Effector memory CD8-positive, alpha-beta T cell (primary cell): ENCODE measurements at regions not wholly inside any gene's neighbourhood (a gene's known extent, or its start where the extent isn't known, plus 50 kb on each side); places are given as distances from the start of the nearest gene placed in this dataset.

Experiments used
- ATAC-seq: fragments of 150-1000 bp; cut with Tn5 transposase; replicated peaks from 2 replicates; pipeline ENCODE4 v1.10.0; 2021; ENCODE audit warnings: mild to moderate bottlenecking, moderate library complexity
- DNase-seq, 3 experiments: peaks; one replicate each; pipeline ENCODE4 v3.0.0; 2021
- H3K27ac Mint-ChIP-seq, 2 donors: one replicate each; pipeline ENCODE4 v1.8.0; 2022; ENCODE audit warnings: mild to moderate bottlenecking in 2 of 2, mixed read lengths in 2 of 2, moderate library complexity in 2 of 2
- H3K27me3 Mint-ChIP-seq, 2 donors: one replicate each; pipeline ENCODE4 v1.8.0; 2022; ENCODE audit warnings: mixed read lengths in 2 of 2
- H3K36me3 Mint-ChIP-seq: one replicate; pipeline ENCODE4 v1.8.0; 2022; ENCODE audit warnings: mild to moderate bottlenecking, moderate library complexity, mixed read lengths; ENCODE audit not compliant: insufficient read depth
- H3K4me1 Mint-ChIP-seq, 2 donors: one replicate each; pipeline ENCODE4 v1.8.0; 2022; ENCODE audit warnings: low read depth in 2 of 2, mixed read lengths in 2 of 2
- H3K4me3 Mint-ChIP-seq, 2 donors: one replicate each; pipeline ENCODE4 v1.8.0; 2022; ENCODE audit warnings: mild to moderate bottlenecking in 2 of 2, mixed read lengths in 2 of 2, moderate library complexity in 2 of 2
- H3K9me3 Mint-ChIP-seq, 2 donors: one replicate each; pipeline ENCODE4 v1.8.0; 2022; ENCODE audit warnings: mixed read lengths in 2 of 2

DNA sequence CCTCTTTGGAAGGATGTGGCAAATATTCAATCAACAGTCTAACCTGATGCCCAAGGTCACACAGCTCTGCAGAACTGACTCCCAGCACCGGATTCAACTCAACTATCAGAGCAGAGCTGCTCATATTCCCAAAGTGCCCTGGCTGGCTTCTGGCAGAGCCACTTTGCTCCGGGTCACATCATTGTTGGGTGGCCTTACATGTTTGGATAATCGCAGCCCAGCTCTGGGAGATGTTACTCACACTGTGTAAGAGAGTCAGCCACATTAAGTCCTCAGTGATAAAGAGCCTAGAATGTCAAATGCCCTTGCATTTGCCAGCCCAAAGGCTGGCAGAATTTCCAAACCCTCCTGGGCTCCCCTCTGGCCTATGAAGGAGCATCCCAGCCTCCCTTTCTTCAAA lies 79.8 kb upstream of the PDE1C start:
- H3K4me3 Mint-ChIP-seq: no peak overlapping the region
- no peak overlapping the region for H3K27ac Mint-ChIP-seq
- H3K27me3 Mint-ChIP-seq: no peaks in the 10 kb centered on the region
- H3K4me1 Mint-ChIP-seq: no peaks in the 10 kb centered on the region
- H3K9me3 Mint-ChIP-seq: peaks cover under 1 to 13% of the 10 kb centered on the region in 2 donors
- no peak for DNase-seq
- ATAC-seq: no peak
- H3K36me3 Mint-ChIP-seq: no peaks in the 10 kb centered on the region

DNA sequence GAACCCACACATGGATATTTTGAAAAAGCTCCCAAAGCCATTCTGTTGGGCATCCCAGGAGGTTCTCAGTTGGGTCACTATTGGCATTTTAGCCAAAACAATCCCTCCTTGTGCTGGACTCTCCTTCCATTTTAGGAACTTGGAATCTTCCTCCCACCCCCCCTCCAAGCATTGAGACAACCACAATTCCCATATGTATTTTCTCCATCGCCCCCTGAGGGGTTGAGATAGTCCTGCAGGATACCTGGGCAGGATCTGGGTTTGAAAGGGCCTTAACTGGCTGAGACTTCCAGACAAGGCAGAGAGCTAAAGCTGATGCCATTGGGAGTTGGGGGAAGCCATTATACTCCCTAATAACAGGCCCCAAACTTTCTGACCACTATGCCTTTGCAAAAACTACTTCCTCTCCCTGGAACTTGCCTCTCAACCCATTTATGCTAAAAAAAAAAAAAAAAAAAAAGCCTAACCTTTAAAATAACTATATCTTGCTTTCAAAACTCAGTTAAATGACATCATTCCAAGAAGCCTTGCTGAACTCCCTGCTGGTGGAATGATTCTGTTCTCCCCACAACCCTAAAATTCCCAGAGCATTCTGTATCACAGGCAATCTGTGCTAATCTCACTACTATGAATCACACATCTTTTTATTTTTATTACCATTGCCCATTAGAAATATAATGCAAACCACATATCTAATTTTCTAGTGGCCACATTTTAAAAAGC lies 77.5 kb upstream of the PDE1C start:
- H3K4me1 Mint-ChIP-seq: no peaks in the 10 kb centered on the region
- H3K36me3 Mint-ChIP-seq: no peaks in the 10 kb centered on the region
- DNase-seq: no peak
- H3K4me3 Mint-ChIP-seq: no peak overlapping the region
- H3K27ac Mint-ChIP-seq: no peak overlapping the region
- no peaks in the 10 kb centered on the region for H3K27me3 Mint-ChIP-seq
- no peak for ATAC-seq
- H3K9me3 Mint-ChIP-seq: peaks cover 0 to 1% of the 10 kb centered on the region in 2 donors

DNA sequence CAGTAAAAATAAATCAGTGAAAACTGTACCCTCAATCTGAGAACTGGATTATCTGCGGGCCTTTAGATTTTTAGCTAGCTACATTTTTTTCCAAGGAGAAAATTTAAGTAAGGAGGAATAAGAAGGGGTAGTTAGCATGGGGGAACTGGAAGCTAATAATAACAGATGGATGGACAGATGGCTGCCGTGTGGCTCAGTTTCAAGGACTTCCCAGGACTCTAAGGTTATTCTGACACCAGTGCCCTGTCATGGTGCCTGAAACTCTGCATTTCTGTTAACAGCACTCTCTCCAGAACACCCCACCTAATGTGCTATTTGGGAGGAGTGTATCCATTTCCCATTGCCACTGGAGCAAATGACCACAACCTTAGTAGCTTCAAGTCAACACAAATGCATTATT lies 75.7 kb upstream of the PDE1C start:
- H3K9me3 Mint-ChIP-seq: peaks cover 0 to 1% of the 10 kb centered on the region in 2 donors
- no peaks in the 10 kb centered on the region for H3K27me3 Mint-ChIP-seq
- no peak overlapping the region for H3K4me3 Mint-ChIP-seq
- ATAC-seq (no peak), DNase-seq (no peak)
- no peak overlapping the region for H3K27ac Mint-ChIP-seq
- H3K36me3 Mint-ChIP-seq: no peaks in the 10 kb centered on the region
- H3K4me1 Mint-ChIP-seq: no peaks in the 10 kb centered on the region

- ATAC-seq (no peak), DNase-seq (no peak)
- no peak overlapping the region for H3K4me3 Mint-ChIP-seq
- H3K27me3 Mint-ChIP-seq: no peaks in the 10 kb centered on the region
- no peaks in the 10 kb centered on the region for H3K4me1 Mint-ChIP-seq
- peaks cover 0 to 1% of the 10 kb centered on the region in 2 donors for H3K9me3 Mint-ChIP-seq
- no peaks in the 10 kb centered on the region for H3K36me3 Mint-ChIP-seq
- H3K27ac Mint-ChIP-seq: no peak overlapping the region
These were observed 74.5 kb upstream of the PDE1C start for GRCh38 chr7:32144676-32145075.

DNA sequence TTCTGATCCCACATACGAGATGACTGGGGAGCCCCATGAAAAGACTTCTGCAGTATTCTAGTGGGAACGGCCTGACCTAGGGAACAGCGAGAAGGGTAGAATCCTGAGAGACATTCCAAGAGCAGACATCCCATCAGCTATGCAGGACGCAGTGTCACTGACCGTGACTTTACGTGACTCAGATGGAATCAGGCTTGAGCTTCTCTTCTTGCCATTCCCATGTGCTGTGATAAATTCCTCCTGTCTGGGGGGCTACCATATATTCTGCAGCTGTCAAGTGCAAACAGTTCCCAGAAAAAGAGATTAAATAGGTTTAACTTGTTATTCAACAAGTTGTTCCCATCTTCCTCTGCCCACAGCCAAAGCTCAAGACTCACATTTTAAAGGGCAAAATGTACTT lies 73.1 kb upstream of the PDE1C start:
- peaks cover 0 to 1% of the 10 kb centered on the region in 2 donors for H3K9me3 Mint-ChIP-seq
- H3K27me3 Mint-ChIP-seq: no peaks in the 10 kb centered on the region
- H3K4me3 Mint-ChIP-seq: no peak overlapping the region
- H3K4me1 Mint-ChIP-seq: no peaks in the 10 kb centered on the region
- ATAC-seq (no peak), DNase-seq (no peak)
- no peaks in the 10 kb centered on the region for H3K36me3 Mint-ChIP-seq
- no peak overlapping the region for H3K27ac Mint-ChIP-seq

DNA sequence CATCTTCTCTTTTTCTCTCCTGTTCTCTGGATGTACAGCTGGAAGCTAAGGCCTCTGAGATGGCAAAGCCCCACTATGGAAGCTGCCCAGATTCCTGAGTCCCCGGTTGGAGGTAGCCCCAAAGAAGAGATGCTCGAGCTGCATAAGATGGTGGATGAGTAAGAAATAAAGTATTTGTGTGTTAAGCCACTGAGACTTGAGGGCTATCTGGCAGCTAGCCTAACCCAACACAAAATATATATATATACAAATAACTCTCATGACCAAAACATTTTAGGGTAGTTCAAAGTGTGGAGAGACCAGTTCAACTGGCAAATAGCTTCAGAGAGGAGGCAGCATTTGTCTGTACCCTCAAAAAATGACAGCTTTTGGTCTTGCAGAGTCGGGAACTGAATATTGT lies 72.4 kb upstream of the PDE1C start:
- Mint-ChIP-seq H3K4me1 (no peaks in the 10 kb centered on the region), H3K9me3 (peaks cover 0 to 1% of the 10 kb centered on the region in 2 donors), H3K27ac (no peak overlapping the region), H3K36me3 (no peaks in the 10 kb centered on the region), H3K4me3 (no peak overlapping the region), H3K27me3 (no peaks in the 10 kb centered on the region)
- DNase-seq (no peak), ATAC-seq (no peak)

- DNase-seq (no peak), ATAC-seq (no peak)
- Mint-ChIP-seq H3K4me3 (no peak overlapping the region), H3K27me3 (no peaks in the 10 kb centered on the region), H3K27ac (no peak overlapping the region), H3K4me1 (no peaks in the 10 kb centered on the region), H3K36me3 (no peaks in the 10 kb centered on the region), H3K9me3 (peaks cover 0 to 4% of the 10 kb centered on the region in 2 donors)
These were observed 70.2 kb upstream of the PDE1C start for GRCh38 chr7:32140210-32140939.

GRCh38 chr7:32137059-32137458 lies 66.9 kb upstream of the PDE1C start:
- no peak for DNase-seq
- Mint-ChIP-seq H3K27me3 (no peaks in the 10 kb centered on the region), H3K4me3 (no peak overlapping the region)

GRCh38 chr7:32131091-32131490 lies 60.9 kb upstream of the PDE1C start:
- Mint-ChIP-seq H3K27ac (no peak overlapping the region), H3K4me1 (no peaks in the 10 kb centered on the region), H3K9me3 (peaks cover 8 to 13% of the 10 kb centered on the region in 2 donors), H3K4me3 (no peak overlapping the region), H3K27me3 (no peaks in the 10 kb centered on the region), H3K36me3 (no peaks in the 10 kb centered on the region)
- no peak for DNase-seq
- no peak for ATAC-seq

More at GRCh38 chr7:32137059-32137458, 66.9 kb upstream of the PDE1C start:
- ATAC-seq: no peak
- H3K27ac Mint-ChIP-seq: no peak overlapping the region
- no peaks in the 10 kb centered on the region for H3K36me3 Mint-ChIP-seq
- H3K4me1 Mint-ChIP-seq: no peaks in the 10 kb centered on the region
- peaks cover 8 to 9% of the 10 kb centered on the region in 2 donors for H3K9me3 Mint-ChIP-seq

DNA sequence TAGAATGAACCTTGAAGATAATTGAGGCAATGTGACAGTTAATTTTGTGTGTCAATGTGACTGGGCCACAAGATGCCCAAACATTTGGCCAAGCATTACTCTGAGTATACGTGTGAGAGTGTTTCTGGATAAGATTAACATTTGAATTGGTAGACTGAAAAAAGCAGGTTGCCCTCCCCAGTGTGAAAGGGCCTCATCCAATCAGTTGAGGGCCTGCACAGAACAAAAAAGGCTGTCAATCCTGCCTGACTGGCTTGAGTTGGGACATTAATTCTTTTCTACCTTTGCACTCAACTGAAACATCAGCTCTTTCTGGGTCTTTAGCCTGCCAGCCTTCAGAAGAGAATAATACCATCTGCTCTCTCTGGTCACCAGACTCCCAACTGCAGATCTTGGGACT lies 56.6 kb upstream of the PDE1C start:
- DNase-seq: no peak
- Mint-ChIP-seq H3K27me3 (no peaks in the 10 kb centered on the region), H3K27ac (no peak overlapping the region), H3K4me3 (no peak overlapping the region), H3K36me3 (no peaks in the 10 kb centered on the region), H3K9me3 (peaks cover 14 to 16% of the 10 kb centered on the region in 2 donors), H3K4me1 (no peaks in the 10 kb centered on the region)
- no peak for ATAC-seq
